CD4-positive, CD25-positive, alpha-beta regulatory T cell (primary cell): ENCODE measurements at regions not wholly inside any gene's neighbourhood (a gene's known extent, or its start where the extent isn't known, plus 50 kb on each side); places are given as distances from the start of the nearest gene placed in this dataset.
"Not testable (repeated sequence)": the region's sequence is repeated elsewhere in the genome, so short reads cannot be mapped to it uniquely, and the experiment has no call there.

Experiments
- ATAC-seq, 2 donors: fragments of 150-1000 bp; cut with Tn5 transposase; one replicate each; pipeline ENCODE4 v1.10.0; 2021; ENCODE audit warnings: low read depth in 2 of 2, moderate number of reproducible peaks in 2 of 2, moderate library complexity in 1 of 2
- DNase-seq, 3 donors: peaks; one replicate each; pipeline versions ENCODE4 v3.0.0 to v3.0.0-alpha.2; 2012 to 2022; ENCODE audit warnings: mixed read lengths in 1 of 3
- H3K27ac ChIP-seq: one replicate; pipeline ENCODE4 v1.7.0; 2013; ENCODE audit warnings: mild to moderate bottlenecking, low read length; ENCODE audit not compliant: insufficient read depth, poor library complexity, severe bottlenecking
- H3K27me3 ChIP-seq: one replicate; pipeline ENCODE4 v1.7.0; 2013; ENCODE audit warnings: low read length; ENCODE audit not compliant: control insufficient read depth, insufficient read depth
- H3K36me3 ChIP-seq: one replicate; pipeline ENCODE4 v1.7.0; 2013; ENCODE audit warnings: mild to moderate bottlenecking, low read length, moderate library complexity; ENCODE audit not compliant: control insufficient read depth, insufficient read depth
- H3K4me1 ChIP-seq: 2 replicates; pipeline ENCODE4 v1.7.0; 2013; ENCODE audit warnings: mild to moderate bottlenecking, low read length; ENCODE audit not compliant: insufficient read depth, control insufficient read depth, poor library complexity, severe bottlenecking
- H3K4me3 ChIP-seq: one replicate; pipeline ENCODE4 v1.7.0; 2013; ENCODE audit warnings: low read depth, mild to moderate bottlenecking, low read length, moderate library complexity
- H3K9me3 ChIP-seq, 2 experiments: 1 replicate in 1 of 2; 2 replicates in 1 of 2; pipeline ENCODE4 v1.7.0; 2013; ENCODE audit warnings: low read length in 2 of 2, mild to moderate bottlenecking in 1 of 2, moderate library complexity in 1 of 2; ENCODE audit not compliant: control insufficient read depth in 2 of 2
- H3K27ac Mint-ChIP-seq, 3 donors: one replicate each; pipeline ENCODE4 v1.8.0; 2020 to 2022; ENCODE audit warnings: mild to moderate bottlenecking in 3 of 3, mixed read lengths in 3 of 3, moderate library complexity in 2 of 3
- H3K27me3 Mint-ChIP-seq: one replicate; pipeline ENCODE4 v1.8.0; 2022; ENCODE audit warnings: mild to moderate bottlenecking, mixed read lengths
- H3K36me3 Mint-ChIP-seq: one replicate; pipeline ENCODE4 v1.8.0; 2020; ENCODE audit warnings: mixed read lengths
- H3K4me1 Mint-ChIP-seq, 4 donors: one replicate each; pipeline ENCODE4 v1.8.0; 2020 to 2022; ENCODE audit warnings: mixed read lengths in 4 of 4, mild to moderate bottlenecking in 1 of 4
- H3K4me3 Mint-ChIP-seq, 4 donors: one replicate each; pipeline ENCODE4 v1.8.0; 2020 to 2022; ENCODE audit warnings: mild to moderate bottlenecking in 4 of 4, mixed read lengths in 4 of 4, moderate library complexity in 3 of 4
- H3K9me3 Mint-ChIP-seq, 7 donors: one replicate each; pipeline ENCODE4 v1.8.0; 2020 to 2022; ENCODE audit warnings: mixed read lengths in 7 of 7, mild to moderate bottlenecking in 3 of 7, moderate library complexity in 2 of 7

- not testable (repeated sequence) for H3K9me3 ChIP-seq, H3K27ac Mint-ChIP-seq, H3K4me1 ChIP-seq, DNase-seq, H3K27ac ChIP-seq, H3K36me3 Mint-ChIP-seq, H3K4me3 Mint-ChIP-seq, H3K9me3 Mint-ChIP-seq, H3K27me3 ChIP-seq, H3K4me1 Mint-ChIP-seq, H3K4me3 ChIP-seq, H3K36me3 ChIP-seq, ATAC-seq, H3K27me3 Mint-ChIP-seq
These were observed 190.7 kb downstream of the TGIF2LX start for GRCh38 chrX:90112365-90112764.

- not testable (repeated sequence) for H3K9me3 Mint-ChIP-seq, H3K4me3 ChIP-seq, H3K4me1 Mint-ChIP-seq, H3K9me3 ChIP-seq, DNase-seq, H3K27ac ChIP-seq, H3K36me3 Mint-ChIP-seq, H3K4me1 ChIP-seq, H3K36me3 ChIP-seq, H3K27me3 Mint-ChIP-seq, H3K27me3 ChIP-seq, H3K27ac Mint-ChIP-seq, ATAC-seq, H3K4me3 Mint-ChIP-seq
These were observed 213.2 kb downstream of the TGIF2LX start for GRCh38 chrX:90134947-90135346.

DNA sequence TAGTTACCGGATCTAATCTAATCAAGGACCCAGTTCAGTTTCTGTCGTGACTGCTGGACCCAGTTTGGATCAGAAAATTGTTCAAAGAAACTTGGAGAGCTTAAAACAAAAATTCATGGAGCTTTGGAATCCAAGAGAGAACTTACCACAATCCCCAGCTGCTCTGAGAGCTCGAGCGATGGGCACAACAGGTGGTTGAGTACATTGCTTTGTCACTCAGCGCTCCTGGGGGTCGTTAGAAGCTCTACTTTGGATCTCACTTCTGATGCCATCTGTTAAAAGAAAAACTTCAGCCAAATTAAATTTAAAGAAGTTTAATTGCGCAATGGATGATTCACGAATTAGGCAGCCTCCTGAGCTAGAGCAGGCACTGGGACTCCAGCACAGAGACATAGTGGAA is 257.3 kb downstream of the TGIF2LX start:
- not testable (repeated sequence) for ATAC-seq, H3K4me3 ChIP-seq, H3K36me3 ChIP-seq, H3K36me3 Mint-ChIP-seq, H3K27ac Mint-ChIP-seq, H3K4me1 Mint-ChIP-seq, H3K9me3 Mint-ChIP-seq, DNase-seq, H3K27ac ChIP-seq, H3K27me3 ChIP-seq, H3K27me3 Mint-ChIP-seq, H3K4me3 Mint-ChIP-seq, H3K4me1 ChIP-seq, H3K9me3 ChIP-seq

- not testable (repeated sequence) for H3K27me3 Mint-ChIP-seq, H3K4me1 ChIP-seq, DNase-seq, H3K9me3 Mint-ChIP-seq, H3K27ac ChIP-seq, H3K4me3 ChIP-seq, H3K27ac Mint-ChIP-seq, H3K36me3 ChIP-seq, ATAC-seq, H3K27me3 ChIP-seq, H3K9me3 ChIP-seq, H3K4me1 Mint-ChIP-seq, H3K36me3 Mint-ChIP-seq
- H3K4me3 Mint-ChIP-seq = peak overlapping the region in 1 of 4 donors; percentile 7
These were observed 267.3 kb downstream of the TGIF2LX start for GRCh38 chrX:90189046-90189445.

DNA sequence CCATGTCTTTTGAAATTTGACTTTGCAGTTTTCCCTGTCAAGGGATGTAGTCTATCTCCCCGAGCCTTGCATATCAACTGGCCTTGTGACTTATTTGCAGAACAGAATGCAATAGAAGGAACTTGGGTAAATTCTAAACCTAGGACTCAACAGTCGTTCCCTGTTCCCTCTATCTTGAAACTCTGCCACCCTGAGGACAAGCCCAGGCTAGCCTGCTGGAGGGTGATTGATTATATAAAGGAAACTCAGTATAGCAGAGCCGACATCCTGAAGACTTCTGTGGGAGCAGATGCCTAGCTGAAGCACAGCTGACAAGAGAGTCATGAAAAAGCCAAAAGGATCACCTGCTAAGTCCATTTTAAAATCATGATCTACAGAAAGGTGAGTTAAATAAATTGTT is 285.1 kb downstream of the TGIF2LX start:
- H3K36me3 ChIP-seq, ATAC-seq, H3K9me3 Mint-ChIP-seq, H3K27ac Mint-ChIP-seq, H3K4me3 ChIP-seq, DNase-seq, H3K27me3 ChIP-seq, H3K36me3 Mint-ChIP-seq, H3K27me3 Mint-ChIP-seq, H3K4me3 Mint-ChIP-seq, H3K4me1 Mint-ChIP-seq, H3K27ac ChIP-seq, H3K4me1 ChIP-seq, H3K9me3 ChIP-seq: not testable (repeated sequence)

DNA sequence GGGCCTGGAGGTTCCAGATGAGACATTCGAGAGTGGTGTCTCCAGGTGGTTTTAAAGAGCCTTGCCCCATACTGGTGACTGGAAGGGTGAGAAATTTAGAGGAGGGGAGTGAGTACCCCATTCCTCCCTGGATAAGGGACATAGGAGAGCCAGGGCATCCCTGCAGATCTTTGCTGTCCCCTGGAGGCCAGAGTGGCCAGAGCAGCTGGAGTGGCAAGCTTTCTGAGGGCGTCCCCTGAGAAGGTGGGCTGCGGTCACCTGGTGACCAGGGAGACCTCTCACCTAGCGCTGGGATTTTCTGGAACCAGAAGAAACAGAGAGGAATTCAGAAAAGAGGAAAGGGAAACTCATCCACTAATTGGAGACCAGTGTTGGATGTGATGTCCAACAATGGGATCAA is 300.9 kb downstream of the TGIF2LX start:
- H3K4me1 Mint-ChIP-seq, H3K4me1 ChIP-seq, H3K9me3 Mint-ChIP-seq, ATAC-seq, H3K27me3 Mint-ChIP-seq, H3K4me3 ChIP-seq, H3K36me3 Mint-ChIP-seq, H3K27ac Mint-ChIP-seq, H3K36me3 ChIP-seq, DNase-seq, H3K27me3 ChIP-seq, H3K9me3 ChIP-seq, H3K27ac ChIP-seq, H3K4me3 Mint-ChIP-seq: not testable (repeated sequence)

DNA sequence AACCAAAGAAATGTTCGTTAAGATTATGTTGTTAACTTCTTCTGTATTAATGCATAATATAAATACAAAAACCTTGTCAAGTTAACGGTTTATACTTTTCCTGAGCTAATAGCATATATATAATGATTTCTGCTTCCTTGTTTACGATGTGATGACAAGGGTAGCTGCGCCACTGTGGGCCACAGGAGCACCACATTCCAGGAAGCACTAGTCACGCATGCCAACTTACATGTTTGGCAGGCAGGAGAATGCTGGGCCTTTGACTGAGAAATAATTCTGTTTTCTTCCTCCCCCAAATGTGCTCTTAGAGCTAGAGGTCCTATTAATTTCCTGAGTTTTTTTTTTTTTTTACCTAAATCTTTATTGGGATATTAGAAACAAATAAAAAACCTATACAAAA is 349.9 kb downstream of the TGIF2LX start:
- not testable (repeated sequence) for H3K36me3 ChIP-seq, H3K36me3 Mint-ChIP-seq, H3K4me1 ChIP-seq, H3K27ac Mint-ChIP-seq, H3K9me3 Mint-ChIP-seq, H3K4me3 ChIP-seq, ATAC-seq, H3K27me3 ChIP-seq, H3K27ac ChIP-seq, H3K27me3 Mint-ChIP-seq, DNase-seq, H3K9me3 ChIP-seq, H3K4me1 Mint-ChIP-seq, H3K4me3 Mint-ChIP-seq
